ENCODE measurements at regions not wholly inside any gene's neighbourhood (a gene's known extent, or its start where the extent isn't known, plus 50 kb on each side); places are given as distances from the start of the nearest gene placed in this dataset.

DNA sequence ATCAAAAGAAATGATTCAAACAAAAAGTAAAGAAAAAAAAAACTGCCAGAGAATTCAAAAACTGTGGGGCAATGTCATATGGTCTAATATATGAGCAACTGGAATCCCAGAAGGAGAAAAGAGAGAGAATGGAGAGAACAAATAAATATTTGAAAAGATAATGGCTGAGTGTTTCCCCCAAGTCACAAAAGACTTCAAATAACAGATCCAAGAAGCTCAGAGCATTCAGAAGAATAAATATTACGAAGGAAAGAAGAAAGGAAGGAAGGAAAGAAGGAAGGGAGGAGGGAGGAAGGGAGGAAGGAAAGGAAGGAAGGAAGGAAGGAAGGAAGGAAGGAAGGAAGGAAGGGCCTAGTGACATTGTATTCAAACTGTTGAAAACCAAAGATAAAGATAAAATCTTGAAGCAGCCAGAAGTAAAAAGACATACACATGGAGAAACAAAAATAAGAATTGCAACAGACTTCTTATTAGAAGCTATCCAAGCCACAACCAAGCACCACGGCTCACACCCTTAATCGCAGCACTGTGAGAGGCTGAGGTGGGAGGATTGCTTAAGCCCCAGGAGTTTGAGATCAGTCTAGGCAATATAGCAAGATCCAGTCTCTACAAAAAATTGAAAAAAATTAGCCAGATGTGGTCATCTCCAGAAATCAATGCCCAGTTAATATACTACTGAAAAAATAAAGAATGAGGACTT lies 118.9 kb upstream of the IGSF10 start:
- Histone ChIP-seq H3K4me1 (ENCODE audit: low read depth, poor library complexity, severe bottlenecking) (peaks cover 45% of the 10 kb centered on the region), H2AFZ (ENCODE audit: low read depth) (no peak overlapping the region), H4K20me1 (ENCODE audit: insufficient read depth) (no peaks in the 10 kb centered on the region), H3K36me3 (ENCODE audit: insufficient read depth) (no peaks in the 10 kb centered on the region), H3K9ac (no peak overlapping the region), H3K4me2 (peak overlapping the region; percentile 64; the same call in 1 of the 2 replicates), H3K27ac (no peak overlapping the region), H3K79me2 (ENCODE audit: insufficient read depth, low read depth) (no peaks in the 10 kb centered on the region), H3K27me3 (ENCODE audit: insufficient read depth, low read depth) (no peaks in the 10 kb centered on the region), H3K4me3 (IDR thresholded peaks at IDR 0.05; ENCODE audit: insufficient read depth, low read depth, low read length) (no peak overlapping the region)
- TF ChIP-seq, protein P1, sequence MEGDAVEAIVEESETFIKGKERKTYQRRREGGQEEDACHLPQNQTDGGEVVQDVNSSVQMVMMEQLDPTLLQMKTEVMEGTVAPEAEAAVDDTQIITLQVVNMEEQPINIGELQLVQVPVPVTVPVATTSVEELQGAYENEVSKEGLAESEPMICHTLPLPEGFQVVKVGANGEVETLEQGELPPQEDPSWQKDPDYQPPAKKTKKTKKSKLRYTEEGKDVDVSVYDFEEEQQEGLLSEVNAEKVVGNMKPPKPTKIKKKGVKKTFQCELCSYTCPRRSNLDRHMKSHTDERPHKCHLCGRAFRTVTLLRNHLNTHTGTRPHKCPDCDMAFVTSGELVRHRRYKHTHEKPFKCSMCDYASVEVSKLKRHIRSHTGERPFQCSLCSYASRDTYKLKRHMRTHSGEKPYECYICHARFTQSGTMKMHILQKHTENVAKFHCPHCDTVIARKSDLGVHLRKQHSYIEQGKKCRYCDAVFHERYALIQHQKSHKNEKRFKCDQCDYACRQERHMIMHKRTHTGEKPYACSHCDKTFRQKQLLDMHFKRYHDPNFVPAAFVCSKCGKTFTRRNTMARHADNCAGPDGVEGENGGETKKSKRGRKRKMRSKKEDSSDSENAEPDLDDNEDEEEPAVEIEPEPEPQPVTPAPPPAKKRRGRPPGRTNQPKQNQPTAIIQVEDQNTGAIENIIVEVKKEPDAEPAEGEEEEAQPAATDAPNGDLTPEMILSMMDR (conservative IDR thresholded peaks at IDR 0.05; ENCODE audit: low read depth, low read length): no peak

DNA sequence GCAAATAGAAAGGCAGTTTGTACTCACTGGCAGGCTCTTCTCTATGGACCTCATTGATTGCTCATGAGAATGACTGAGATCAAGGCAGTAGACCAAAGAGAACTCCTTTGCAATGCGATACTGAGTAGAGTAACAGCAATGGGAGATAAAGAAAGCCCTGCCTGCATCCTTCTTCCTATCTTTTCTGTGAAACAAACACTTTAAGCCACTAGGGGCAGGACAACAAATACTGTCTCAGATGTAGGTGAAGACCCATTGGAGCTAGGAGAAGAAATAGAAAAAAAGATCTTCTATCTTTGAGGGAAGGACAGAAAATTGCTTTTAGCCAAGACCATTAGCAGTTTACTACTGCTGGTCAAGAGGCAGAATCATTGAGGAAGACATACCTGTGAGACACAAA lies 117.6 kb upstream of the IGSF10 start:
- no peak overlapping the region for H3K4me3 ChIP-seq (IDR thresholded peaks at IDR 0.05; ENCODE audit: insufficient read depth, low read depth, low read length)
- no peak overlapping the region for H3K4me2 ChIP-seq
- no peak overlapping the region for H3K27ac ChIP-seq
- H4K20me1 ChIP-seq (ENCODE audit: insufficient read depth): no peaks in the 10 kb centered on the region
- H3K9ac ChIP-seq: no peak overlapping the region
- H3K27me3 ChIP-seq (ENCODE audit: insufficient read depth, low read depth): no peaks in the 10 kb centered on the region
- H3K36me3 ChIP-seq (ENCODE audit: insufficient read depth): no peaks in the 10 kb centered on the region
- TF ChIP-seq, protein P1 (conservative IDR thresholded peaks at IDR 0.05; ENCODE audit: low read depth, low read length): 0 out of 2 replicates have a peak, but pooled peaks have one; percentile 18
- no peaks in the 10 kb centered on the region for H3K79me2 ChIP-seq (ENCODE audit: insufficient read depth, low read depth)
- H2AFZ ChIP-seq (ENCODE audit: low read depth): no peak overlapping the region
- peaks cover 34% of the 10 kb centered on the region for H3K4me1 ChIP-seq (ENCODE audit: low read depth, poor library complexity, severe bottlenecking)

DNA sequence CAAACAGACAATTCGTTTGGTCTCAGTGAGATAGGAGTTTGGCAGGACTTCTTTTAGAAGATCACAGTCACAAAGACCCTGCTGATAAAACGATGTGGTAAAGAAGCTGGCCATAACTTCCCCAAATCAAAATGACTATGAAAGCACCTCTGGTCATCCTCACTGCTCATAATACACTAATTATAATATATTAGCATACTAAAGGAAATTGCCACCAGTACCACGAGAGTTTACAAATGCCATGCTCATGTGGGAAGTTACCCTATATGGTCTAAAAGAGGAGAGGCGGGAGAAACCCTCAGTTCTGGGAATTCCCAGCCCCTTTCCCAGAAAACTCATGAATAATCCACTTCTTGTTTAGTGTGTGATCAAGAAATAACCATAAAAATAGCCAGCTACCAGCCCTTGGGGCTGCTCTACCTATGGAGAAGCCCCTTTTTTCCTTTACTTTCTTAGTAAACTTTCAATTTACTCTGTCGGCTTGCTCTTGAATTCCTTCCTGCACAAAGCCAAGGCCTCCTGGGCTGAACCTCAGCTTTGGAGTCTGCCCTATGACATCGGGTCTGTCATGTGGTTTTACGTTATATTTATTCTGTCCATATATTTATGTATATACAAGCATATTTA lies 115.8 kb upstream of the IGSF10 start:
- Histone ChIP-seq H2AFZ (ENCODE audit: low read depth) (no peak overlapping the region), H3K27ac (no peak overlapping the region), H3K36me3 (ENCODE audit: insufficient read depth) (no peaks in the 10 kb centered on the region)

DNA sequence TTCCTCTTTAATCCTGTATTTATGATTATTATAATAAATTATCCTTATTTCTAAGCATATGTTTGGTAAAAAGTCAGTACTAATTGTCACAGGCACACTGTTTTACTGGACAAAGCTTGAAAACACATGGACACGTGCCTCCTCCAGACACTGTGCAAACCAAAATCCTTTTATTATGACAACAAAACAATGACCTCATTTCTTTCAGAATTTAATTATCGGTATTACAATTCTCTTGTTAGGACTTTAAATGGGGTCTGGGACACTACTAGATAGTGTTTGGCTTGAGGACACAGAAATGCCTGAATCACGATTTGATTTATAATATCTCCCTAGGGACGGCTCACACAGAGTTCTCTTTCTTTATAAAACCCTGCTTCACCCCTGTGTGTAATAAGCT lies 107.3 kb upstream of the IGSF10 start:
- Histone ChIP-seq H3K9ac (no peak overlapping the region), H3K79me2 (ENCODE audit: insufficient read depth, low read depth) (no peaks in the 10 kb centered on the region), H3K4me1 (ENCODE audit: low read depth, poor library complexity, severe bottlenecking) (no peaks in the 10 kb centered on the region), H2AFZ (ENCODE audit: low read depth) (no peak overlapping the region), H3K36me3 (ENCODE audit: insufficient read depth) (no peaks in the 10 kb centered on the region), H3K4me3 (IDR thresholded peaks at IDR 0.05; ENCODE audit: insufficient read depth, low read depth, low read length) (no peak overlapping the region), H3K27me3 (ENCODE audit: insufficient read depth, low read depth) (no peaks in the 10 kb centered on the region), H3K27ac (no peak overlapping the region), H4K20me1 (ENCODE audit: insufficient read depth) (no peaks in the 10 kb centered on the region), H3K4me2 (no peak overlapping the region)
- TF ChIP-seq, protein P1 (conservative IDR thresholded peaks at IDR 0.05; ENCODE audit: low read depth, low read length): no peak

More for the DNA sequence above, 115.8 kb upstream of the IGSF10 start:
- TF ChIP-seq, protein P1 (conservative IDR thresholded peaks at IDR 0.05; ENCODE audit: low read depth, low read length): no peak
- Histone ChIP-seq H3K79me2 (ENCODE audit: insufficient read depth, low read depth) (no peaks in the 10 kb centered on the region), H3K4me3 (IDR thresholded peaks at IDR 0.05; ENCODE audit: insufficient read depth, low read depth, low read length) (no peak overlapping the region), H3K9ac (no peak overlapping the region), H4K20me1 (ENCODE audit: insufficient read depth) (no peaks in the 10 kb centered on the region), H3K4me1 (ENCODE audit: low read depth, poor library complexity, severe bottlenecking) (peaks cover 18% of the 10 kb centered on the region), H3K4me2 (no peak overlapping the region), H3K27me3 (ENCODE audit: insufficient read depth, low read depth) (no peaks in the 10 kb centered on the region)

Measured in KMS-11 (cell line).